NCI-H1436 (cell line): ENCODE measurements at regions not wholly inside any gene's neighbourhood (a gene's known extent, or its start where the extent isn't known, plus 50 kb on each side); places are given as distances from the start of the nearest gene placed in this dataset.
A peak's percentile ranks its signal among the peaks of the same experiment; 100 is the strongest.
"Not testable (repeated sequence)": the region's sequence is repeated elsewhere in the genome, so short reads cannot be mapped to it uniquely, and the experiment has no call there.

ENCODE experiments used
- DNase-seq: peaks from one replicate; lab custom pipeline; 2025; lab: John Stamatoyannopoulos, UW

DNA sequence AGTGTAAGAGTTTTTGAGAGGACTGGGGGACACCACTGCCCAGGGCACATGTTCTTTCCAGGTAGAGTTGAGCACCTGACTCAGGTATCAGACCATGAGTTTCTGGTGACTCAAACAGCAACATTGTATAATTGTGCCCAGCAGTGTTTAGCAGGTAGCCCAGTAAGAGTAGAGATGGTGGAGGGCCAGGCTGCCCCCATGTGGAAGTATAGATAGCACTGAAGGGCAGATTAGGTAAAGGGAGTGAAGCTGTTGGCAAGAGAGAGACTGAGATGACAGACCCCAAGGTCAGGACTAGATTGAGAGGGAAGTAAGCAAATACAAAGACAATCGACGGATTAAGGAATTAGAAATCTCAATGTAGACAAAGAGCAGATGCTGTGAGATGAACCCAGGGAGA is 74.6 kb downstream of the TRIM42 start:
- no peak for DNase-seq

DNA sequence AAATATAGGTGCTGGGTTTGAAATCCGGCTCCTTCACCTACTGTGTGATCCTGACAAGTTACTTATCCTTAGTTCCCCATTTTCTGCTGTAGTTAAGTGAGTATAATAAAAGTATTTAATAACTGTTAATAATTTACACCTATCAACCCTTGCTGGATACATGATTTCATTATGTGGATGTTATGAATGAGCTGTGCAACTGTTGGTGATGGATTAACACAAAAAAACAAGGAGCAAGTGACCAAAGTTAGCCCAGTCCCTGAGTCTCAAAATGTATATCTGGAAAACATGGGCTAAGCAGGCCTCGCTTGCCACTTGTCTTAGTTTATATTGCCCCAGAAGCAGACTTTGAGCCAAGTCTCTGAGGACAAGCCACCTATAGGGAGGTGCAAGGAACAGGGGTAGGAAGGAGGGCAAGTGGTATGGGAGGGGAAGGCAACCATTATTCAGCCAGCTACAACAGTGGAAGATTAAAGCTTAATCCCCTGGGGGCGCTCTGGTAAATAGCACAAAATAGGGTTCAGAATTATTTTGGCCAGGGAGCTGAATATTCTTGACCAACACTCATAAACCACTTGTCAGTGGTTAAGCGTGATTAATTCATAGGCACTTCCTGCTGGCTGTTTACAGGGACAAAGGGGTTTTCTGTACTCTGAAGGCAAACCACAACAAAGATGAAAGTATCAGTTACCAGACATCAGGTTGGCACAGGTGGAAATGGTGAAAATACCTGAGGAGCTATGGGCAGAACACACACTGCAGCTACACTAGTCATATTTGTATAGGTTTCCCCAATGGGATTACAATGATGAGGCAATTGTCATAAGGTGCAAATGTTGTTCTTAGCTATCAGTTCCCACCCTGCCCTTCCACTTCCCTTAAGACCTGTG is 76.2 kb downstream of the TRIM42 start:
- no peak for DNase-seq

DNA sequence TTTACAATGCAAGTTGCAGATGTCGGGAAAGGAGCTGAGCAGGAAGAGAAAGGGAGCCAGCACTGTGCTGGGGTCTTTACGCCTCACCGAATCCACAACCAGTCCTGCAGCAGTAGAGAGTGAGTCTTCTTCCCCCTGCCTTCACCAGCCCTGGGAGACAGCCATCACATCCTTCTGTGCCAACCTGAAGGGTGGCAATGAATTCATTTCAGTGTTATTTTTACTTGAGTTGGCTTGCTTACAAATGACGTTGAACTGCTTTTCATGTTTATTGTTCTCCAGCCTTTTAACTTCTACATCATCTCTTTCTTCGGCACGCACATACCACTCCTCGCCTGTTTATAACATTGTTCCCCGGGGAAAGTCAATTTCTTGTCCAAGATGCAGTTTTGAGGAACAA is 77.1 kb downstream of the TRIM42 start:
- DNase-seq, result no peak

DNA sequence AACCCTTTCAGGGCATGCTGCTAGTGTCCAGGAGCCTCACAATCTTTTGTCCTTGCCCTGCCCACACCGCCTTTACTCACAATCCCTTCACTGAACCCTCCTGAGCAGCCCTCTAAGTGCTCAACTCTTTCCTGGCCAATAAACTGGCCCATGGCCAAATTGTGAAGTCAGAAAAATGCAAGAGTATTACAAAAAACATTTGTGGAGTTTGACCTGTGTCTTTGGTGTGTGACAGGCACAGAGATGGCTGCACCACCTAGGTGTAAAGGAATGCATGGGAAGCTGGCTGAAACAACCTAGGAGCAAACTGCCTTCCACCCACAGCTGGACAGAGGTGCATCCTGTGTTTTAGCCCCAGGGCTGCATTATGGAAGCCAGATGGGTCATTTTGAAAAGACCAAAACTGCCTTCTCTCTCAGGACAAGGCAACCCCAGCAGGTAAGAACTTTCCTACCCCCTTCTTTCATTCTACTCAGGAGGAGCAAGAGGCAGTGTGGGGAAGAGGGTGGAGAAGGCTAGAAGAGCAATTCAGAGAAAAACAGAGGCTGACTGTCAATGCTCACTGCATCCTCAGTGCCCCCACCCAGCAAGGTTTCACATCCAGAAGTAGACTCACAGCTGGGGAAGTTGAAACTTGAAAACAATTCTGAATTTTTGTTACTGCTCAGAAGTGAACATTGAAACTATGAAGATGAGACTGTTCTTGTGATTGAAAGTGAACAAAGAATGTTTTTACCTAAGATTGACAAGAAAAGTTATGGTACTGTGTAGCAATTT is 78.6 kb downstream of the TRIM42 start:
- no peak for DNase-seq

DNA sequence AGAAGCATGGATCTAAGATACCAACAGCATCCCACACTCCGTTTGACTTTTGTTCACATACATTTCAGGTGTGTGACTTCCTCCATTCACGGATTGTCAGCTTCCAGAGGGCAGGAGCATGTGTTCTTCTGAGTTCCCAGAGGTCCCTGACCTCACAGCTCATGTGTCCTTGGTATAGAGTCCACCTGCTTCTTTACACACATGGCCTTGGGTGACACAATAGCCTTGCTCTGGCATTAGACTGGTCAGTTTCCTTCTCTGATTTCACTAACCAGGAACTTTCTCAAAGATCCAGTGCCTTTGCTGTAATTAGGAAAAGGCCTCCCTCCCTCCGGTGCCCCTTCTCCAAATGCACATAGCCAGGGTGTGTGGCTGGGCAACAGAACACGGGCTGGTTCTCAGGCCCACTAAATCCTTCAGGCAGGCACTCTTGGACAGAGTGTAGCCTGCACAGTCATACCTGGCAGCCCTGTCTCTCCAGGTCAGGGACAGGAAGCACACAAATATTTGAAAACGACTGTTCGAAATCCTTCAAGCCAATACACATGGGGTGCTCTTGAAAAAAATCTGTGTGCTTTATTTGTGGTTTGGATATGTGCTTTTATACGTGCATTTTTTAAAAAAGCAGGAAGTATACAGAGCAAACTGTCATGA is 81.1 kb downstream of the TRIM42 start:
- no peak for DNase-seq

DNA sequence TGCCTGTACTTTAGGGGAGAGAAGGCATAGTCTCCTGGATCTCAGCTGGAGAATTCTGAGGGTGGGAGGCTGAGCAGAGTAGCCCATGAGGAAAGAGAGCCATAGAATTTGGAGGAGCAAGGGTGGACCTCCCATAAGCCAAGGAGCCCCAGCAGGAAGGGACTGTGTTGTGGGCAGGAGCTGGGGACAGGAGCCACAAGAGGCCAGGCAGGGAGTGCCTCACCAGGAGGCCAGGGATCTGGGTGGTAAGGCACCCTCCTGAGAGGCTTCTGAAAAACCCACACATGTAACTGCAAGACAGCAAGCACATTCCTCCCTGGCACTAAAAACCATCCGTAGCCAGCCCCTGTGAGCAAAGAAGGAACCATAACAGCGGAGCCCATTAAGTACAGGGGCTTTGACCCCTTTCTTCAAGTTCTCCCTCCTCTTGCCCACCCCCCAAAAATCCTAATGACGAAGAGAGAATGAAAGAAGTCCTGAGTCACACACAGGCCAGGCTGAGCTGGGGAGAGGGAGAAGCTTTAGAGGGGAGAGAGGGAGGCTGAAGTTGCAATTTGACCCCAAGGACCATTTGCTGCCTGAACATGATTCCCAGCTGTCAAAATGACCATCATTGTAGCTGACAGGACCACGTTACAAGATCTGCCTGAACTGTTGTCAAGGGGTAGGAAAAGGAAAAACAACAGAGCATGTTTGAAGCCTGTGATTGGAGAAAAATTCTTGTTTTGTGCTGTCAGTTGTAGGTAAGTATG is 82.6 kb downstream of the TRIM42 start:
- DNase-seq, result no peak

DNA sequence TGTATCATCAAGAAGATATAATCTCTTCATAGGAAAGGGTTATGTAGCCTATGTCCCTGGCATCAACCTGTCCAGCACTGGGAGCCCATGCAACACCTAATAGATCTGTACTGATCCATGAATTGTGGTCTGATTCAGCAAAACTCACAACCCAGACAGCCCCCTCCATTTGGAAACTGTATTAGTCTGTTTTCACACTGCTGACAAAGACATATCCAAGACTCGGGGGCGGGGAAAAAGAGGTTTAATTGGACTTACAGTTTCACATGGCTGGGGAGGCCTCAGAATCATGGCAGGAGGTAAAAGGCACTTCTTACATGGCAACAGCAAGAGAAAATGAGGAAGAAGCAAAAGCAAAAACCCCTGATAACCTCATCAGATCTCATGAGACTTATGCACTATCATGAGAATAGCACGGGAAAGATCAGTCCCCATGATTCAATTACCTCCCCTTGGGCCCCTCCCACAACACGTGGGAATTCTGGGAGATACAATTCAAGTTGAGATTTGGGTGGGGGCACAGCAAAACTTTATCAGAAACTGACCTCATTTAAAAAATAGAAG is 83.3 kb downstream of the TRIM42 start:
- DNase-seq, result no peak

DNA sequence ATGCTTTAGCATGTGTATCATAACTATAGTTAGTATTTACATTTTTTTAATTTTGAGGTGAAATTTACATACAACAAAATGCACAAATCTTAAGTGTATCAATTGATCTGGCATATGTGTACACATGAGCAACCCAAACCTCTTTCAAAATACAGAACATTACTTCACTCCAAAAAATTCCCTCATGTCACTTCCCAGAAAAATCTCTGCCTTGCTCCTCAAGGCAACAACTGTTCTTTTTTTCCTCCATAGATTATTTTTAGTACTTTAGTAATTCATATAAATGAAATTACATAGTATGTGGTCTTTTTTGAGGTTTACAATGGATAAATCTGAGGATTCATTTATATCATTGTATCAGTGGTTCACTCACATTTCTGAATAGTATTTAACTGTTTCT is 84.9 kb downstream of the TRIM42 start:
- no peak for DNase-seq

DNA sequence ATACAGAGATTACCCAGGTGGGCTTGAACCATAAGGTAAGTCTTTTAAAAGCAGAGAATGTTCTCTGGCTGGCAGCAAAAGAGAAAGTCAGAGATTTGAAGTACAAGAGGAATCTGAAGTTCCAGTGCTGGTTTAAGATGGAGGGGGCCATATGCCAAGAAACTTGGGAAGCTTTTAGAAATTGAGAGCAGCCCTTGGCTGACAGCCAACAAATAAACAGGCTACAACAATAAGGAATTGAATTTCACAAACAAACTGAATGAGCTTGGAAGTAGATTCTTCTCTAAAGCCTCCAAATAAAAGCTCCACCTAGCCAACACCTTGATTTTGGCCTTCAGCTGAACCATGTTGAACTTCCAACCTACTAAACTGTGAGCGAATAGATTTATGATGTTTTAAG is 85.7 kb downstream of the TRIM42 start:
- no peak for DNase-seq

DNA sequence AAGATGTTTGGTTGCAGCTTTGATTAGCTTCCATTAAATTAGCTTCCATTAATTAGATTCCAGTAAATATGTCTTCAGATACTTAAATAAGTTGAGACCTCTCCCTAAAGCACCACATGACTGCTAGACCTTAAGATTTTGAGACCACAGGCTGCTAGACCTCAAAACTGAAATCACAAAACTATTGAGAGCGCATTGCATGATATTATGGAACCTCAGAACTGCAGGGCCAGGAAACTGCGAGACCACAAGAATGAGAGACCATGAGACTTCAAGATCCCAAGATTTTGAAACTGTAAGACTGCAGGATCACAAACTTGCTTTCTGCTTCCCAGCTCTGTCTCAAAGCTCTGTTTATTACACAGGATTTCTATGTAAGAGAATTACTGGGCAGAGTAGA is 87.4 kb downstream of the TRIM42 start:
- no peak for DNase-seq

DNA sequence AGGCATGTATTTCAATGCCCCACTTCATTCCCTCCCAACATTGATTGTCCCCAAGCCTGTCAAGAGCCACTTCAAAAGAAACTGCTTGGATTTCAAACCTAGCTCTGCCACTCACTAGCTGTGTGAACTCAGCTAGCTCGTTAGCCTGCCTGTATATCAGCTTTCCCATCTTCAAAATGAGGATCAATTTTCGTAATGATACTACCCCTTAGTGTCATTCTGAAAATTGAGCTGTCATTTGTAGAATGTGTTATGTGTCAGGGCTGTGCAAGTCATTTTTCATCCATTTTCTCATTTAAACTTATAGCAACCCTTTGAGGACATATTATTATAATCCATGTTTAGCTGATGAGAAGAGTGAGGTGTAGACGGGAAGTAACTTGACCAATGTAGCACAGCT is 88.6 kb downstream of the TRIM42 start:
- no peak for DNase-seq

DNA sequence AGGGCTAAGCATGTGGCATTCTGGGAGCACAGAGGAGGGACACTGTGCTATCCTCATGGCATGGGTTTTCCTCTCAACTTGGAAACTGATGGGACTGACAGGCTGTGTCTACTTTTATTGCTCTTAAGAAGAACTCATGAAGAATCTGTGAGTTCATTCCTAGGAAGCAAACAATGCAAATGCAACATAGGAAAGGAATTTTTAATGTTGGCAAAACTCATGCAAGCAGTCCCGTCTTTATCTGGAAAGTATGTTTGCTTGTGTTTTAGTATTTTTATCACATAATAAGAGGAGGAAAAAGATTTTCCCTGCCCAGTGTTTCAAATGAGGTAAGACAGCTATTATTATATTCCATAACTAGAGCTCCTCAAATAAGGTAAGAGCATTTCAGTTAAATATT is 89.7 kb downstream of the TRIM42 start:
- DNase-seq, result no peak

DNA sequence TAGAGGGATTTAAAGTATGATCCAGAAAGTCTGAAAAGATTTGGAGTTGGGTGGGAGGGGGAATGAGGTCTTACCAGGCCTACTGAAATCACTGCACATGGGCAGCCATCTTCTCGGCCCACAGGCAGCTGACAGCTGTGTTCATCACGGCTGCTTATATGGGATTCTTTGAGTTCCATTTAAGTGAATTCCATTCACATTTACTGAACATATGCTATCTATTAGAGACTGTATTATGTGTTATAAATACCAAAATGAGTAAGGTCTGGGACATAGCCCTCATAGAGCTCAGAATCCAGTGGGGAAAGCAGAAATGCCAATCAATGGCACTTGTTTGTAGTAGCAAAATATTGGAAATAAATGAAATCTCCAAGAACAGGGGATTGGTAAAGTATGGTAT is 91.1 kb downstream of the TRIM42 start:
- no peak for DNase-seq

DNA sequence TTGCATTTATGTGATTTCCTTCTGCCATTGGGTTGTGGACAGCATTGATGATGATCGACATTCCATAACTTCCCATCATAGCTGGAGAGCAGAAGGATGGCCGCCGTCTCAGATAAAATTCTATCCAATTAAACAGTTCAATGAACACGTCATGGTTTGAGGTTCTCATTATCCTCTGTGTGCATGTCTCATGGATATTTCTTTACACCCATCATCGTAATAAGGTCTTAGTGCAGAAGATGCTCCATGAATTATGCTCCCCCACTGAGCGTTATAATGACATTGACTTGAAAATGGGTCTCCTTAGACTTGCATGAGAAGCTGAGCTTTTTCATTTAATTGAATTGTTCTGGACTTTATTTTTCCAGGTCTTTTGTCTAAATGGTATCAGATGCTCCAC is 92.1 kb downstream of the TRIM42 start:
- no peak for DNase-seq

DNA sequence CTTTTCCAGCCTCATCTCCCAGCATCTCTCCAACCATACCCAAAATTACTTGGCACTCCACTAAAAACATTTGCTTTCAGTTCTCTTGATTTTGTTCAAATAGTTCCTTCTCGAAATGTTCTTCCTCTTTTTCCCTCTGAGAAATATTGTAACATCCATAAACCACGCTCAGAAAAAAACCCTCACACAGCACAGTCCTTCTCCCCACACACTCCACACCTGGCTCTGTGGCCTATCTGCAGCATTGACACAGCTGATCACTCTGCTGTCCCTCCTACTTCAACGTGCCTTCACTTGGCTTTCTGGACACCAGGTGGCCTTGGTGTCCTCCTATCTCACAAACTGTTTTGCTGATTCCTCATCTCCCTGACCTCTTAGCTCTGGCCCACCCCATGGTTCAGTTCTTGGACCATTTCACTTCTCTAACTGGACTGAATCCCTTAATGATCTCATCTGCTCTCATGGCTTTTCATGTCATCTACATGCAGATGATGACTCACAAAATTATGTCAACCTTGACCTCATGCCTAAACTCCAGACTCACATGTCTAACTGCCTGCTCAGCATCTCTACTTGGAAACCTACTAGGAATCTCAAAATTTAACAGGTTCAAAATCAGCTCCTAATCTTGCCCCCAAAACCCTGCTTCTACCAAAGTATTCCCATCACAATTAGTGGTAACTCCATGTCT is 93.3 kb downstream of the TRIM42 start:
- DNase-seq, result no peak

DNA sequence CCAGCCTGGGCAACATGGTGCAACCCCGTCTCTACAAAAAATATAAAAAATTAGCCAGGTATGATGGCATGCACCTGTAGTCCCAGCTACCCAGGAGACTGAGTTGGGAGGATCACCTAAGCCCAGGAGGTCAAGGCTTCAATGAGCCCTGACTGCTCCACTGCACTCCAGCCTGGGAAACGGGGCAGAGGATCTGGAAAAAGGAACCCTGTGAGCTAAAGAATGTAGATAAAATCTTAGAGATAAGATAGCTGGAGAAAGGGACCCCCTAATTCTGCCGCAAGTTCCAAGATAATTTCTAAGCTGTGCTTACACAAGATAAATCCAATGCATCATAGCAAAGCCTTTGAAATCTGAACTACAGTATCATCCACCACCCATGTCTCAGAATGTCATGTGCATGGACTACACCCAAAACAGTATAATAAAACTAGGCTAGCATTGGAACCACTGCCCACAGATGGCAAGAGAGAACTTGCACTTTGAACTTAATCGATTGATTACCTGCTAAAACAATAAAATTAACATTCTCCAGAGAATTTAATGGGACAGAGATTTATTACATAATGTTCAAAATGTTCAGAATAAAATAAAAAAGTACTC is 99.9 kb downstream of the TRIM42 start:
- no peak for DNase-seq

DNA sequence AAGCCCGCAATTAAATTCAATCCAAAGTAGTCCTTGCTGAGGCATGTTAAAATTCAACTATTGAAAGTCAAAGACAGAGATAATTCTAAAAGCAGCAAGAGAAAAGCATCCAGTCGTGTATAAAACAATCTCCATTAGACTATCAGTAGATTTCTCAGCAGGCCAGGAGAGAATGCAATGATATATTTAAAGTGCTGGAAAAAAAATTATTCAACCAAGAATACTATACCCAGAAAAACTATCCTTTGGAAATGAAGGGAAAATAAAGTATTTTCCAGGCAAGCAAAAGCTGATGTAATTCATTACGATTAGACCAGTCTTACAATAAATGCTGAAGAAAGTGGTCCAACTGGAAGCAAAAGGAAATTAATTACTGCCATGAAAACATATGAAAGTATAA is 113.5 kb downstream of the TRIM42 start:
- no peak for DNase-seq

DNA sequence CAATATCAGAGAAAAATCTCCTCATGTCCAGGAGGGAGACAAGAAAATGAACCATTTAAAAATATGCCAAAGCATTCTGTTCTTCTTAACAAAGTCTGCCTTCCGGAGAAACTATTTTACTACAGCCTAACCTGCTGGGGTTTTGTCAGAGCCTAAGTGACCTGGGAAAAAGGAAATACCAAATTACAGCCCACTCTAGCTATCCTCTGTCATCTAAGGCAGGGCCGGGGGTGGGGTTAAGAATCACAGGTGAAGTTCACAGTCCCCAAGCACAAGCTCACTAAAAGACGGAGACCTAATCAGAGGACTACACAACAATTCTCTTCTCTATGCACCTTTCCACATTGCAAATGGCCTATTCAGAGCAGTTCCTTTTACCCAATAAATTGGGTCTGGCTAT is 116.6 kb downstream of the TRIM42 start:
- DNase-seq, result no peak

DNA sequence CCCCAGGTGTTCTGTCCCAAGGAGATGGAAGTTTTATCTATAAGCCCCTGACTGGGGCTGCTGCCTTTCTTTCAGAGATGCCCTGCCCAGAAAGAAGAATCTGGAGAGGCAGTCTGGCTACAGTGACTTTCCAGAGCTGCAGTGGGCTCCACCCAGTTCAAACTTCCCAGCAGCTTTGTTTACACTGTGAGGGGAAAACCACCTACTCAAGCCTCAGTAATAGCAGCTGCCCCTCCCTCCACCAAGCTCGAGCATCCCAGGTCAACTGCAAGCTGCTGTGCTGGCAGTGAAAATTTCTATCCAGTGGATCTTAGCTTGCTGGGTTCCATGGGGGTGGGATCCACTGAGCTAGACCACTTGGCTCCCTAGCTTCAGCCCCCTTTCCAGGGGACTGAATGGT is 125.0 kb downstream of the TRIM42 start:
- not testable (repeated sequence) for DNase-seq

DNA sequence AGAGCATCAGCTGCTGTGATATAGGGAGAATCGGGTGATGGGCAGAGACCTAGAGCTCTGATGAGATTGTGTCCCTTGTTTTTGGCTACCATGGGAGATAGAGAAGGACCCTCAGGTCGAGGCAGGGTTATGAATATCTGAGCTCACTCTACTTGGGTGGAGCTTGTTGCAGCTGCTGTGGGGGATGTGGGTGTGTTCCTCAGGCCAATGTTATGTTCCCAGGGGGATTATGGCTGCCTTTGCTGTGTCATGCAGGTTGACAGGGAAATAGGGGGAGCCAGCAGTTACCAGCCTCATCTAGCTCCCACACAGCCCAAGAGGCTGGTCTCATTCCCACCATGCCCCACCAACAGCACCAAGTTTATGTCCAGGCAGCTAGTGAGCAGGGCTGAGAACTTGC is 131.5 kb downstream of the TRIM42 start:
- peak; percentile 18 for DNase-seq
